HEK293 (cell line): ENCODE measurements at regions not wholly inside any gene's neighbourhood (a gene's known extent, or its start where the extent isn't known, plus 50 kb on each side); places are given as distances from the start of the nearest gene placed in this dataset.

Experiments used
- CTCF ChIA-PET: fragments of 350-600 bp; formaldehyde crosslinking; extraction: SDS; loops from one replicate; lab custom pipeline; 2021; ENCODE audit warnings: antibody characterized with exemption; lab: Yijun Ruan, JAX
- POLR2A ChIA-PET: fragments of 300-600 bp; formaldehyde crosslinking; extraction: SDS; loops from one replicate; lab custom pipeline; 2020; ENCODE audit warnings: antibody characterized with exemption, inconsistent platforms; lab: Yijun Ruan, JAX
- H3K27ac ChIP-seq: fragments of 200-500 bp; sonication (Bioruptor generic); 2 replicates; pipeline ENCODE4 v1.5.1; 2014; ENCODE audit warnings: low read depth, low read length, control low read depth, inconsistent platforms; ENCODE audit errors: extremely low read depth
- H3K36me3 ChIP-seq, 2 experiments: fragments of 200-500 bp in 1 of 2; sonication (Bioruptor generic) in 1 of 2; 1 replicate in 1 of 2; 2 replicates in 1 of 2; pipeline ENCODE4 v1.5.1; 2014 to 2017; ENCODE audit warnings: inconsistent platforms in 2 of 2, low read length in 2 of 2; ENCODE audit not compliant: control insufficient read depth in 2 of 2, insufficient read depth in 1 of 2
- H3K4me1 ChIP-seq: fragments of 200-500 bp; sonication (Bioruptor generic); 2 replicates; pipeline ENCODE4 v1.5.1; 2014; ENCODE audit warnings: mild to moderate bottlenecking, low read length, inconsistent platforms; ENCODE audit not compliant: control insufficient read depth, insufficient read depth
- H3K4me3 ChIP-seq: 2 replicates; pipeline ENCODE4 v1.5.1; 2011; ENCODE audit warnings: low read depth, mild to moderate bottlenecking, control low read depth, low read length, moderate library complexity
- H3K9me3 ChIP-seq: fragments of 200-500 bp; sonication (Bioruptor generic); 2 replicates; pipeline ENCODE4 v1.5.1; 2014; ENCODE audit warnings: low read depth, low read length, inconsistent platforms; ENCODE audit not compliant: control insufficient read depth, insufficient read depth
- SP7 ChIP-seq: fragments of 450-650 bp; formaldehyde crosslinking; IDR thresholded peaks from 2 replicates; pipeline ENCODE4 v1.5.1; 2016; ENCODE audit warnings: missing biosample characterization, missing genetic modification characterization
- ZFP69B ChIP-seq: fragments of 450-650 bp; formaldehyde crosslinking; IDR thresholded peaks from 2 replicates; pipeline ENCODE4 v1.5.1; 2016; ENCODE audit warnings: missing biosample characterization, missing genetic modification characterization
- ZIC2 ChIP-seq: fragments of 450-650 bp; formaldehyde crosslinking; IDR thresholded peaks from 2 replicates; pipeline ENCODE4 v1.5.1; 2016; ENCODE audit warnings: missing biosample characterization, missing genetic modification characterization
- ZNF112 ChIP-seq: fragments of 450-650 bp; formaldehyde crosslinking; IDR thresholded peaks from 2 replicates; pipeline ENCODE4 v1.5.0; 2017; ENCODE audit warnings: missing biosample characterization, missing genetic modification characterization
- ZNF146 ChIP-seq: fragments of 450-650 bp; formaldehyde crosslinking; IDR thresholded peaks from 2 replicates; pipeline ENCODE4 v1.5.1; 2016; ENCODE audit warnings: missing biosample characterization, missing genetic modification characterization
- ZNF19 ChIP-seq: fragments of 450-650 bp; formaldehyde crosslinking; IDR thresholded peaks from 2 replicates; pipeline ENCODE4; 2016; ENCODE audit warnings: missing biosample characterization, missing genetic modification characterization, low read depth
- ZNF202 ChIP-seq: fragments of 450-650 bp; formaldehyde crosslinking; IDR thresholded peaks from 2 replicates; pipeline ENCODE4 v1.5.1; 2016; ENCODE audit warnings: missing biosample characterization, missing genetic modification characterization, borderline replicate concordance
- ZNF239 ChIP-seq: fragments of 450-650 bp; formaldehyde crosslinking; IDR thresholded peaks from 2 replicates; pipeline ENCODE4 v1.5.1; 2016; ENCODE audit warnings: missing biosample characterization, missing genetic modification characterization
- ZNF274 ChIP-seq, 2 experiments: fragments of 200-500 bp in 1 of 2; fragments of 450-650 bp in 1 of 2; sonication (Bioruptor generic) in 1 of 2; formaldehyde crosslinking in 1 of 2; IDR thresholded peaks; 2 replicates each; pipeline versions ENCODE4 v1.5.1 to v1.6.1; 2014 to 2016; ENCODE audit warnings: borderline replicate concordance in 1 of 2, inconsistent platforms in 1 of 2, low read length in 1 of 2, missing biosample characterization in 1 of 2, missing genetic modification characterization in 1 of 2
- ZNF324 ChIP-seq: fragments of 450-650 bp; formaldehyde crosslinking; IDR thresholded peaks from 2 replicates; pipeline ENCODE4 v1.5.1; 2016; ENCODE audit warnings: missing biosample characterization, missing genetic modification characterization
- ZNF335 ChIP-seq: fragments of 450-650 bp; formaldehyde crosslinking; conservative IDR thresholded peaks from 2 replicates; pipeline ENCODE4 v1.5.1; 2016; ENCODE audit warnings: missing biosample characterization, missing genetic modification characterization
- ZNF501 ChIP-seq: fragments of 450-650 bp; formaldehyde crosslinking; IDR thresholded peaks from 2 replicates; pipeline ENCODE4 v1.5.1; 2016; ENCODE audit warnings: missing biosample characterization, missing genetic modification characterization
- ZNF521 ChIP-seq: fragments of 450-650 bp; formaldehyde crosslinking; IDR thresholded peaks from 2 replicates; pipeline ENCODE4 v1.5.1; 2017; ENCODE audit warnings: missing biosample characterization, mild to moderate bottlenecking, missing genetic modification characterization
- ZNF610 ChIP-seq: fragments of 450-650 bp; formaldehyde crosslinking; IDR thresholded peaks from 2 replicates; pipeline ENCODE4 v1.5.1; 2016; ENCODE audit warnings: missing biosample characterization, missing genetic modification characterization, borderline replicate concordance
- ZNF621 ChIP-seq: fragments of 450-650 bp; formaldehyde crosslinking; IDR thresholded peaks from 2 replicates; pipeline ENCODE4 v1.5.1; 2017; ENCODE audit warnings: missing biosample characterization, missing genetic modification characterization
- ZNF792 ChIP-seq: fragments of 450-650 bp; formaldehyde crosslinking; IDR thresholded peaks from 2 replicates; pipeline ENCODE4 v1.5.1; 2016; ENCODE audit warnings: missing biosample characterization, missing genetic modification characterization
- TF ChIP-seq, protein P1 (sequence below): fragments of 450-650 bp; formaldehyde crosslinking; conservative IDR thresholded peaks from 2 replicates; pipeline ENCODE4 v1.5.1; 2016; ENCODE audit warnings: low read depth, missing biosample characterization, missing genetic modification characterization
- TF ChIP-seq, protein P2 (sequence below): fragments of 450-650 bp; formaldehyde crosslinking; IDR thresholded peaks from 2 replicates; pipeline ENCODE4 v1.5.1; 2017; ENCODE audit warnings: missing biosample characterization, missing genetic modification characterization
- TF ChIP-seq, protein P3 (sequence below): fragments of 450-650 bp; formaldehyde crosslinking; IDR thresholded peaks from 2 replicates; pipeline ENCODE4 v1.5.1; 2016; ENCODE audit warnings: missing biosample characterization, missing genetic modification characterization

DNA sequence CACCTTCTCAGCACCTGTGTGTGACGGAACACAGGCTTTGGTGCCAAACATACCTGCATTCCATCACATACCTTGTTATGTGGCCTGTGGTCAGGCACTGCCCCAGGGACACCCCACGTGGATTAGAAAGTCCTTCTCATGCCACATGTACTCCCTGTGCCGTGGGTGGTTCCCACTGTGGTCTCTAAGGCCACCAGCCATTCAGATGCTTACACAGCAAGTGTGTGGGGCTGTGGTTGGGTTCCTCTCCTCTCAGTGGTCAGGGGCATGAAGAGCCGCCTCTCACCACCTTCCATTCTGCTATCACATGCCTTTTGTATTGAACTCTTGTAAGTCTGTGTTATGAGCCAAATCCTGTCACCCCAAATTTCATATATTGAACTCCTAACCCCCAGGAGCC, 85.1 kb upstream of the IGFBP3 start:
- CTCF ChIA-PET = no interaction called here
- POLR2A ChIA-PET = no interaction called here
- TF ChIP-seq ZNF239 (tag by site-specific recombination) (no peak), ZNF521 (tag by site-specific recombination) (no peak)
- Histone ChIP-seq H3K36me3 (no peaks in the 10 kb centered on the region), H3K9me3 (no peaks in the 10 kb centered on the region), H3K27ac (no peak overlapping the region), H3K4me1 (no peaks in the 10 kb centered on the region), H3K4me3 (no peak overlapping the region)

DNA sequence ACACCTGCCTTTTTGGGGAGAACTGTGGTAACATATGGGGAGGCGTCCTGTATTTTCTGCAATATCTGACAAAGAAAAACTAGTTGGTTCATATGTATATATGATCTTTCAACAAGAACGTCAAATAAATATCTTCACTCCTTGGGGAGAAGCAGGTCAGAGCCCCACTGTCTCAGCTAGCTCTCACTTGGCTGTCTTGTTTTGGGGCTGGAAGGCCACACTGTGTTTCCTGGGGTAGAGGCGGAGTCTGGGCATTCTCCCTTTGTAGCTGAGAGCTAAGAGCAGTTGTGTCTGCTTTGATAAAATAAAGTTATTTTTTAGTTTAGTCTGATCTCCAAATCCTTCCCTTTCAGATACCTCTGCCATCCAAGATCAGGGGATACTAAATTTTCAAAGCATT, 83.9 kb upstream of the IGFBP3 start:
- Histone ChIP-seq H3K4me3 (no peak overlapping the region), H3K36me3 (no peaks in the 10 kb centered on the region), H3K27ac (no peak overlapping the region), H3K9me3 (no peaks in the 10 kb centered on the region), H3K4me1 (no peaks in the 10 kb centered on the region)
- no peak for TF ChIP-seq ZNF501
- TF ChIP-seq, protein P1, sequence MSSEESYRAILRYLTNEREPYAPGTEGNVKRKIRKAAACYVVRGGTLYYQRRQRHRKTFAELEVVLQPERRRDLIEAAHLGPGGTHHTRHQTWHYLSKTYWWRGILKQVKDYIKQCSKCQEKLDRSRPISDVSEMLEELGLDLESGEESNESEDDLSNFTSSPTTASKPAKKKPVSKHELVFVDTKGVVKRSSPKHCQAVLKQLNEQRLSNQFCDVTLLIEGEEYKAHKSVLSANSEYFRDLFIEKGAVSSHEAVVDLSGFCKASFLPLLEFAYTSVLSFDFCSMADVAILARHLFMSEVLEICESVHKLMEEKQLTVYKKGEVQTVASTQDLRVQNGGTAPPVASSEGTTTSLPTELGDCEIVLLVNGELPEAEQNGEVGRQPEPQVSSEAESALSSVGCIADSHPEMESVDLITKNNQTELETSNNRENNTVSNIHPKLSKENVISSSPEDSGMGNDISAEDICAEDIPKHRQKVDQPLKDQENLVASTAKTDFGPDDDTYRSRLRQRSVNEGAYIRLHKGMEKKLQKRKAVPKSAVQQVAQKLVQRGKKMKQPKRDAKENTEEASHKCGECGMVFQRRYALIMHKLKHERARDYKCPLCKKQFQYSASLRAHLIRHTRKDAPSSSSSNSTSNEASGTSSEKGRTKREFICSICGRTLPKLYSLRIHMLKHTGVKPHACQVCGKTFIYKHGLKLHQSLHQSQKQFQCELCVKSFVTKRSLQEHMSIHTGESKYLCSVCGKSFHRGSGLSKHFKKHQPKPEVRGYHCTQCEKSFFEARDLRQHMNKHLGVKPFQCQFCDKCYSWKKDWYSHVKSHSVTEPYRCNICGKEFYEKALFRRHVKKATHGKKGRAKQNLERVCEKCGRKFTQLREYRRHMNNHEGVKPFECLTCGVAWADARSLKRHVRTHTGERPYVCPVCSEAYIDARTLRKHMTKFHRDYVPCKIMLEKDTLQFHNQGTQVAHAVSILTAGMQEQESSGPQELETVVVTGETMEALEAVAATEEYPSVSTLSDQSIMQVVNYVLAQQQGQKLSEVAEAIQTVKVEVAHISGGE (tag by site-specific recombination) = no peak
- TF ChIP-seq SP7 (tag by site-specific recombination) = no peak
- TF ChIP-seq ZIC2 = no peak
- no peak for TF ChIP-seq ZNF112 (tag by site-specific recombination)
- TF ChIP-seq, protein P2, sequence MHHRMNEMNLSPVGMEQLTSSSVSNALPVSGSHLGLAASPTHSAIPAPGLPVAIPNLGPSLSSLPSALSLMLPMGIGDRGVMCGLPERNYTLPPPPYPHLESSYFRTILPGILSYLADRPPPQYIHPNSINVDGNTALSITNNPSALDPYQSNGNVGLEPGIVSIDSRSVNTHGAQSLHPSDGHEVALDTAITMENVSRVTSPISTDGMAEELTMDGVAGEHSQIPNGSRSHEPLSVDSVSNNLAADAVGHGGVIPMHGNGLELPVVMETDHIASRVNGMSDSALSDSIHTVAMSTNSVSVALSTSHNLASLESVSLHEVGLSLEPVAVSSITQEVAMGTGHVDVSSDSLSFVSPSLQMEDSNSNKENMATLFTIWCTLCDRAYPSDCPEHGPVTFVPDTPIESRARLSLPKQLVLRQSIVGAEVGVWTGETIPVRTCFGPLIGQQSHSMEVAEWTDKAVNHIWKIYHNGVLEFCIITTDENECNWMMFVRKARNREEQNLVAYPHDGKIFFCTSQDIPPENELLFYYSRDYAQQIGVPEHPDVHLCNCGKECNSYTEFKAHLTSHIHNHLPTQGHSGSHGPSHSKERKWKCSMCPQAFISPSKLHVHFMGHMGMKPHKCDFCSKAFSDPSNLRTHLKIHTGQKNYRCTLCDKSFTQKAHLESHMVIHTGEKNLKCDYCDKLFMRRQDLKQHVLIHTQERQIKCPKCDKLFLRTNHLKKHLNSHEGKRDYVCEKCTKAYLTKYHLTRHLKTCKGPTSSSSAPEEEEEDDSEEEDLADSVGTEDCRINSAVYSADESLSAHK (tag by site-specific recombination) = no peak
- TF ChIP-seq ZNF274 (IDR thresholded peaks at IDR 0.05; ENCODE audit: low read length) = no peak
- no peak for TF ChIP-seq ZNF274 (tag by site-specific recombination; IDR thresholded peaks at IDR 0.05; ENCODE audit: borderline replicate concordance)
- TF ChIP-seq ZNF610 (tag by site-specific recombination) = no peak
- no peak for TF ChIP-seq ZFP69B (tag by site-specific recombination)
- no peak for TF ChIP-seq ZNF792 (tag by site-specific recombination)
- TF ChIP-seq ZNF621 (tag by site-specific recombination) = no peak
- no peak for TF ChIP-seq ZNF202 (tag by site-specific recombination)
- no peak for TF ChIP-seq ZNF324 (tag by site-specific recombination)
- TF ChIP-seq, protein P3, sequence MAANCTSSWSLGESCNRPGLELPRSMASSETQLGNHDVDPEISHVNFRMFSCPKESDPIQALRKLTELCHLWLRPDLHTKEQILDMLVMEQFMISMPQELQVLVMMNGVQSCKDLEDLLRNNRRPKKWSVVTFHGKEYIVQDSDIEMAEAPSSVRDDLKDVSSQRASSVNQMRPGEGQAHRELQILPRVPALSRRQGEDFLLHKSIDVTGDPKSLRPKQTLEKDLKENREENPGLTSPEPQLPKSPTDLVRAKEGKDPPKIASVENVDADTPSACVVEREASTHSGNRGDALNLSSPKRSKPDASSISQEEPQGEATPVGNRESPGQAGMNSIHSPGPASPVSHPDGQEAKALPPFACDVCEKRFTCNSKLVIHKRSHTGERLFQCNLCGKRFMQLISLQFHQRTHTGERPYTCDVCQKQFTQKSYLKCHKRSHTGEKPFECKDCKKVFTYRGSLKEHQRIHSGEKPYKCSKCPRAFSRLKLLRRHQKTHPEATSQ (tag by site-specific recombination) = no peak
- TF ChIP-seq ZNF146 = no peak
- TF ChIP-seq ZNF19 (tag by site-specific recombination) = no peak
- no peak for TF ChIP-seq ZNF335 (tag by site-specific recombination)
- CTCF ChIA-PET = interaction anchor here (0.5 kb wide), 1 partner anchor 65 kb away, joined by 3 read pairs; no protein-coding TSS in a partner anchor
- POLR2A ChIA-PET = no interaction called here
